NCI-H82 (cell line): ENCODE measurements at regions not wholly inside any gene's neighbourhood (a gene's known extent, or its start where the extent isn't known, plus 50 kb on each side); places are given as distances from the start of the nearest gene placed in this dataset.

ENCODE experiments used
- DNase-seq: peaks from one replicate; lab custom pipeline; 2025; lab: John Stamatoyannopoulos, UW

DNA sequence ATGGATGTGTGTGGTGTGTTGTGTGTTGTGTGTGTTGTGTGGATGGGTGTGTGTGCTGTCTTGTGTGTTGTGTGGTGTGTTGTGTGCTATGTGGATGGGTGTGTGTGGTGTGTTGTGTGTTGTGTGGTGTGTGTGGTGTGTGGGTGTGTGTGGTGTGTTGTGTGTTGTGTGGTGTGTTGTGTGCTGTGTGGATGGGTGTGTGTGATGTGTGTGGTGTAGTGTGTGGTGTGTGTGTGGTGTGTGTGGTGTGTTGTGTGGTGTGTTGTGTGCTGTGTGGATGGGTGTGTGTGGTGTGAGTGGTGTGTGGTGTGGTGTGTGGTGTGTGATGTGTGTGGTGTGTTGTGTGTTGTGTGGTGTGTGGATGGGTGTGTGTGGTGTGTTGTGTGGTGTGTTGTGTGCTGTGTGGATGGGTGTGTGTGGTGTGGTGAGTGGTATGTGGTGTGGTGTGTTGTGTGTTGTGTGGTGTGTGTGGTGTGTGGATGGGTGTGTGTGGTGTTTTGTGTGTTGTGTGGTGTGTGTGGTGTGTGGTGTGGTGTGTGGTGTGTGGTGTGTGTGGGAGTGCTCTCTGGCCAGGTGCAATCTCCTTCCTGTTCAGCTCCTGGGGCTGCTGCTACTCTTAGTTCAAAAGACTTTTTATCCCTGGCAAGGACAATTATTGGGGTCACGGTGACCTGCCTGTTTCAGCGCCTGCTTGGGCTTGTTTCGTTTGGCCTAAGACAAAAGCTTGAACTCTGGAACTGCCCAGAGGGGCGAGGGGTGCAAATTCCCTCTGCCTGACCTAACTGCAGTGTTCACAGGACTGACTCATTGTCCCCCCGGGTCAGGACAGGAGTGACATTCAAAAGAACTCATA is 101.1 kb downstream of the UBIAD1 start:
- peak; percentile 51 for DNase-seq

DNA sequence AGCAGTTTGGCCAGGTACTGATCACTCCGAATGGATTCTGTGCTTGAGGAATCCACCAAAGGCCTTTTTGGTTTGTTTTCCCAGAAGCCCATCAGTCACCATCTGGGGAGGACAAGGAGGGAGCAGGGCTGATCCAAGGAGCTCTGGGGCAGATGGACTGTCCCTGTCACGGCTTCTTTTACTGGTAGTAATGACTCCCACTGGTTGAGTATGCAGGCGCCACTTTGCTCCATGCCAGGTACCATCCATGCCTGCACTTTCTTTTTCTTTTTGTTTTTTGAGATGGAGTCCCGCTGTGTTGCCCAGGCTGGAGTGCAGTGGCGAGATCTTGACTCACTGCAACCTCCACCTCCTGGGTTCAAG is 101.7 kb downstream of the UBIAD1 start:
- DNase-seq = peak; percentile 57

DNA sequence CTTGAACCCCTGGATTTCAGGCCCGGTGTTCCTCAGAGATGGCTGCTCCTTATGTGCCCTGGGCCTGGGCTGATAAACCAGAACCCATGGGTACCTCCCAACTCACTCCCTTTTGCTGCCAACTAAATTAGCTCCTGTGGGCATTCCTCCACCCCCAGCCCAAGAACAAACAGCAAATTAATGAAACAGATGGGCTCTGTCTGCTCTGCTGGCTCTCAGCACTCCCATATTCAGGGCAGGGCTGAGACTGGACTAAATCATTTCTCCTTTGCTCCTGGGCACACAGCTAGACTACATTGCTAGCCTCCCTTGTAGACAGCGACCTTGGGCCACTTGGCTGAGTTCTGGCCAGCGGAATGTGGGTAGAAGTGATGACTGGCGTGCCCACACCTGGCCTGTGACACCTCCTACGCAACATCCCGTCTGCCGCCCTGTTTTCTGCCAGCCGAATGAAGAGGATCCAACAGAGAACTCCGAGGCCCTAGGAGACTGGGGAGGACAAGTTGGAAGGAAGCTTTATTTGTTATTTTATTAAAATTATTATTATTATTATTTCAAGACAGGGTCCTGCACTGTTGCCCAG is 101.9 kb upstream of the DISP3 start:
- DNase-seq = peak; percentile 72

DNA sequence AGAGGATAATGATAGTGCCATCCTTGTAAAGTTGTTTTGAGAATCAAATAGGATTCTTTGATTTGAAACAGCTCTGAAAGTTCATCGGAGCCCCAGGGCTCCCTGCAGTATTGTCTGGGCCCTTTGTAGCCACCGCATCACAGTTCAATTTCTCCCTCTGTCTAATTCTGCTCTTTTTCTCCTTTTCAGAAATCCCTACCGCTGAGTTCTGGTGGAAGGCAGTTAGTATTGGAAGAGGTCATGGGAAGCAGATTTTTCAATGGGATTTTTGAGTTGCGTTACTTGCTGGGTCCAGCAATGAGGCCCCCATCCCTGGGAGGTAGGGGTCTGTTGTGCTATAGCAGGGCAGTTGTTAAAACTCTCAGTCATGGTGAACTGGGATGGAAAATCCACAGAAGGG is 101.0 kb upstream of the DISP3 start:
- DNase-seq = no peak

DNA sequence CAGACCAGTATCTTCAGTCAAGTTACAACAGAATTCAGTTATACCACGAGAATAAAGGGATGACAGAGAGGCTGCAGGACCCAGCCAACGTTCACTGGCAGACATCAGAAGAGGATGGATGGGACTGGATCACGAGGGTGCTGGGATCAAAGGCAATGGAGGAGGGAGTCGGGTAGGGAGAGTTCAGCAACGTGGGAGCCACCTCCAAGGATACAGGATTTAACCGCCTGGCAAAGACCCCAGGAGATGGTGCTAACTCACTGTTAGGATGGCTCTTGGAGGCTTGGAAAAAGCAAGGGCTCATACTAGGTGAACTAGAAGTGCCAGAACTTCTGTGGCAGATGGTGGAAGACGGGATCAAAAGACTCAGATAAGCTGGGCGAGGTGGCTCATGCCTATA is 99.1 kb upstream of the DISP3 start:
- DNase-seq = peak; percentile 92

DNA sequence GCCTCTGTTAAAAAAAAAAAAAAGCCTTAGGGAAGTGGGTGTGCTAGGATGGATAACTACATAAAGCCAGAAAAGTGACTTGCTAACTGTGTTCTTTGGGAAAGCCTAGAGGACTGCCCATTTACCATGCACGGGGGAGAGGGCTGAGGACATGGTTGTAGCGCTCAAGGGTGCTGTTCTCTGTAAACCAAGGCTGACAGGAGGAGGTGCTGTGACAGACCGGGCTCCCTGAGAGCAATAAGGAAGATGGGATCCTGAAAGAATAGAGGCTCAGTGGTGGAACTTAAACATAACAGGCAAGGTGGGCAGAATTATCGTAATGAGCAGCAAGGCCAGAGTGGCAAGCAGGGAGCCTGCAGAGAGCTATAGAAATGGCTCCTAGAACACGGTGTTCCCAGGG is 98.5 kb upstream of the DISP3 start:
- no peak for DNase-seq

DNA sequence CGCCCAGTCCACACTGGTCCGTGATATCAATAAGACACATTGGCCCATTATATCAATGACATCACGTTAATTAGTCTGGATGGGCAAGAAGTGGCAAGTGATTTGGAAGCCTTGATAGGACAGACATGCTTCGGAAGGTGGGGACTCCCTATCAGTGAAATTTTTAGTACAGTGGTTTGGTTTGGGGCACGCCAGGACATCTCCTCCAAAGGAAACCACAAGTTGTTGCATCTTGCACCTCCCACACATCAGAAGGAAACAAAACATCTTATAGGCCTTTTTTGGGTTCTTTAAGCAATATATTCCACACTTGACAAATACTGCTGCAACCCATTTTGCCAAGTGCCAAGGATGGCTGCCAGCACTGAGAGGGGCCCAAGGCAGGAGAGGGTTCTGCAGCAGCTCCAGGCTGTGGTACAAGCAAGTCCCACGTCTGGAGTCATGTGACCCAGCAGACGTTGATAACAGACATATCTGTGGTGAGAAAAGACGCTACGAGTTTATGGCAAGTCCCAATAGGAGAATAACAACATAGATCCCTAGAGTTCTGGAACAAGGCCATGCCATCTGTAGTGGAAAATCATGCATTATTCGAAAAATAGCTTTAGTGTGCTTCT is 95.3 kb upstream of the DISP3 start:
- DNase-seq = no peak

DNA sequence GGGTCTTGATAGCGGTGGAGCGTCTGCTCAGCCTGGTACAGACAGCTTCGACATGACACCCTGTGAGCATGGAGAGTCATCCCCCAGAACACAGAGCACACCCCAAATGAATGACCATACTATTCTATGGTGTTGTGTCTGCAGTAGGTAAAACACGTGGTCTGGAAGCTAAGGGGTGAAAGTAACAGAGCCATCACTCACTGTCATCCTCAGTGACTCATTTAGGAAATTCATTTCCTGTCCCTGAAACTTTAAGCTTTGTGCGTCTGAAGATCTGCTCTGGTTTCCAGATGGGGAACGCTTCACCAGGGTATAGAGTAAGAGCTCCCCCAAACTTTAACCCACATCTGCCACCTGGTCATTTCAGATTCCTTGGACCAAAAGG is 94.8 kb upstream of the DISP3 start:
- DNase-seq = no peak

DNA sequence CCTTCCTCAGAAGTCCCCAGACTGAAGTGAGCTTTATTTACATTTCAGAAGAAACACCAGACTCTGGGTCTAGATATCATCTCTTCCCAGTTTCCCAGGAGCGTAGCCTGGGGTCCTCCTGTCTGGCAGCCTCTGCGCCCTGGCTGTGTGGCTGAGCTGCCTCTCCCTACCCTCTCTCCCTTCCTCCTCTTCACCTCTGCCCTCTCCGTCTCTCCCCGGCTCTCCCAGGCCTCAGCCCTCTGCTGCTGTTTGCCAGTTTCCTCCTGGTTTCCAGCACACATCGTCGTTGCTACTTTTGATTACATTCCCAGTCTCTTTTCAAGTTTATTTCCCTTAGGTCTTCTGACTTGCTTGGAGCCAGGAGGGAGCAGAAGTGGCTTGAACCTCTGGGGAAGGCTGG is 91.1 kb upstream of the DISP3 start:
- no peak for DNase-seq

DNA sequence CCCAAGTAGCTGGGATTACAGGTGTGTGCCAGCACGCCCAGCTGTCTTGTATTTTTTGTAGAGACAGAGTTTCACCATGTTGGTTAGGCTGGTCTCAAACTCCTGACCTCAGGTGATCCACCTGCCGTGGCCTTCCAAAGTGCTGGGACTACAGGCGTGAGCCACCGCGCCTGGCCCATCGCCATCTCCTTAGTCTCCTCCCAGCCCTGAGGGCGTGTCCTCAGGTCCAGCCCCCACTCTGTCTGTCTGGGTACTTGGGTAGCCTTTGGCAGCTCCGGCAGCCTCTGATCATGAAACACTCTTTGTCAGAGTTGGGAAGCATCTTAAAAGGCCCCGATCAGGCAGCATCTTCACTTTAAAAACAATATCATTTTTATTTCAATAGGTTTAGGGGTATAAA is 90.3 kb upstream of the DISP3 start:
- DNase-seq = peak; percentile 25

DNA sequence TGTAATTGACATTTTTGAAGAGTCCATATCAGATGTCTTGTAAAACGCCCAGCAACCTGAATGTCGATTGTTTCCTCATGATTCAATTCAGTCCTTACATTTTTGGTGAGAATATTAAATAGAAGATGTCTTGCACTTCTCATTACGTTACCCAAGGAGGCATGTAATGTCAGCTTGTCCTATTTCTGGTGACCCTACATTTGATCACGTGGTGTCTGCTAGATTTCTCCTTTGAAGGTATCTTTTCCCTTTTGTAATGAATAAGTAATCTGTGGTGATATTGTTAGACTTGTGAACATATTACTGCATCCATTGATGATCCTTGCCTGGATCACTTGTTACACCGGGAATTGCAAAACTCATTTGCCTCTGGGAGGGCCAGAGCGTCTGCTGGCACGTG is 87.6 kb upstream of the DISP3 start:
- no peak for DNase-seq

DNA sequence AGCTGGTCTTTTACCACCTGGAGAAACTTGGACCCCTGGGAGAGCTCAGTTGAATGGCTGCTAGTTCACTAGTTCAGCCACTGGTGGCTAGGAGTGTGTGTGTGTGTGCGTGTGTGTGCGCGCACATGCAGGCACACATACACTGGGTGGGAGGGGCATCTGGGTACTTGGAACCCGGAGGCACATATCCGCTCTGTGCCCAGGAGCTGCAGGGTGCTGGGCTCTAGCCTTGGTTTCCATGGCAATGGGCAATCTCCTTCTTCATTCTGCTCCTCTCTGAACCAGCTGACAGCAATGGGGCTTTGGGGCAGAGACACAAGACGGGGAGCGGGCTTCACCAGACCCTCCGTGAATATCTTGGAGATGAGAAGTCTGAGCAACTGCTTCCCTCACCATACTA is 87.1 kb upstream of the DISP3 start:
- no peak for DNase-seq

DNA sequence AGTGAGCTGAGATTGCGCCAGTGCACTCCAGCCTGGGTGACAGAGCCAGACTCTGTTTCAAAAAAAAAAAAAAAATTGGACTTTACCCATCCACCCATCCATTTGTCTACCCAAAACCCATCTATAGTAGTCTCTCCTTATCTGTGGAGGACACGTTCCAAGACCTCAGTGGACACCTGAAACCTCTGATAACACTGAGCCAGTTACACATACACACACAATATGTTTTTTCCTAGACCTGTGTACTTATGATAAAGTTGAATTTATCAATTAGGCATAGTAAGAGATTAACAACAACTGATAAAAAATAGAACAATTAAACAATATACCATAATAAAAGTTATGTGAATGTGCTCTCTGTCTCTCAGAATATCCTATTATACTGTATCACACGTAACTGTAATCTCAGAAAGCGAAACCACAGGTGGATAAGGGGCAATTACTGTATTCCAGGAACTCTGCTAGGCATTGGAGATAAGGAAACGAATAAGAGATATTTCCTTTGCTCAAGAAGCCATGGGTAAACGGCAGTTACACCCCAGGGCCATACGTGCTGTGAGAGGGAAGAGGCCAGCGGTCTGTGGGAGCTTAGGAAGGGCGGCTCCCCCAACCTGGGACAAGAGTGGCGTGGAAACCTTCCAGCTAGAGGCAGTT is 84.2 kb upstream of the DISP3 start:
- no peak for DNase-seq

DNA sequence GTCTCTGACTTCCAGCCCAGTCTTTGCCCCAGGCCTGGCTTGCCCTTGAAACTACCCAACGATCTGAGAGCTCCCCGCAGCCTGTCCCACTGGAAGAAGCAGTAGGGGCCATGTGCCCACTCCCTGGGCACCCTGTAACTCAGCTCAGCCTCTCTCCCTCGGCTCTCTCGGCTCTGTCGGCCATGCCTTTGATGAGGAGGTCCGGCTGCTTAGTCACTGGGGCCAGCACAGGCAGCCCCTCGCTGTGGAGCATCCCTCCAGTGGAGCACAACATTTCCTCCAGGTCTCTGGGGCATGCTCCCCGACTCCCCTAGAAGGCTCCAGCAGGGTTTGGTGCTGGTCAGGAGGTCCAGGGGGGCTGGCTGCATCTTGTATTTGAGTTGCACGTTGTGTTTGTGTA is 83.3 kb upstream of the DISP3 start:
- DNase-seq = no peak

DNA sequence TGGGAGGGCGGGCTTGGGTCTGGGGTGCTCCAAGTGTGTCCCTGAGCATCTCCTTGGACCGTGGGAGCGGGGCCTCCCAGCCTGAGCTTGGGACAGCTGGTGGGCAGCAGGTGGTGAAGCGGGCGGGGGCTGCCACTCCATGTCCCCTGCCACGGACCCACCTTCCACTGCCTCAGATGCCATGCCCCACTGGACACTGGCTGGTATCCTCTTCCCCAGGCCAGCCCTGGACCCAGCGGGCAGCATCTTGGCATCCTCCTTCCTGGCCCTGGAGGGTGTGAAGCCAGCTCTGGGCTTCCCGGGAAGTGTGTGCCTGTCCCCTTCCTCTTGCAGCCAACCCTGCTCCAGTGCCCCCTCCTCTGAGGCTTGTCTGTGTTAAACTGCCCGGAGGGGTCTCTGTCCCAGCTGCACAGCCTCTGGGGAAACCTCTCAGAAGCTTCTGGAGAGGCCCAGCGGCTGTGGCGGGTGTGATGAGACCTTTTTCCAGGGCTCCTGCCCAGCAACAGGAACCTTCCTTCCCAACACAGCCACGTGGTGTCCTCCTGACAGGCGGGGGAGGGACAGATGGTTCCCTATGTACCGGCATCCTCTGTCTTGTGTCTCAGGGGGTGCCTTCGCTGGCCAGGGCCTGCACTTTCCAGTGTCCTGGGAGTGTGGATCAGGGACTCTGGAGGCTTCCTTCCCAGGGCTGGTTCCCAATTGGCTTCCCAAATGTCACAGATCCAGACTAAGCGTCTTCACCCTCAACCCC is 81.6 kb upstream of the DISP3 start:
- peak; percentile 51 for DNase-seq

DNA sequence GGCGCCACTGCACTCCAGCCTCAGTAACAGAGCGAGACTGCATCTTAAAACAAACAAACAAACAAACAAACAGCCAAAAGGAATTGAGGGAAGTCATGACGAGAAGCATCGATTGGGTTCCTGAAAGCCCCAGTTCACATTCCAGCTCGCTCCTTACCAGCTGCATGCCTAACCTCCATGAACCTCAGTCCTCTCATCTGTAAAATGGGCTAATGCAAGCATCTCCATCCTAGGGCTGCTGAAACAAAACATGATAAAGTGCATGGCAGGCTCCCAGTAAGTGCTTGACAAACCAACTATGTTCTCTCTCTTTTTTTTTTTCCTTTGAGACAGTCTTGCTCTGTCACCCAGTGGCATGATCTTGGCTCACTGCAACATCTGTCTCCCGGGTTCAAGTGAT is 79.7 kb upstream of the DISP3 start:
- no peak for DNase-seq

DNA sequence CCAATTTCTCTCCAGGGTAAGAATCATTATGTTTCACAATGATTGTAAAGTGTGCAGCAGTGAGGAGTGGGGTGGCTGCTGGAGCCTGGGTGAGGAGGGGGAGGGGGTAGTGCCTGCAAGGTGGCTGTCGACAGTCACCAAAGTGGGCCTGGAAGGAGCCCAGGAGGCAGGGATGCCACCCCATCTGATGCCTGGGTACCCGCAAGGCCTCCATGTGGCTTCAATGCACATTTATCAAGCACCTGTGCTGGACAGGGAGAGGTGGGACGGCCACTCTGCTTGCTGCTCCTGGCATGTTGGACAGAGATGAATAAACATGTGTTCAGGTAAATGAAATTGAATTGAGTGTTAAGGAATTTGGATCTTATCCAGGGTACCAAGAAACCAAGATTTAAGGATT is 78.8 kb upstream of the DISP3 start:
- no peak for DNase-seq

DNA sequence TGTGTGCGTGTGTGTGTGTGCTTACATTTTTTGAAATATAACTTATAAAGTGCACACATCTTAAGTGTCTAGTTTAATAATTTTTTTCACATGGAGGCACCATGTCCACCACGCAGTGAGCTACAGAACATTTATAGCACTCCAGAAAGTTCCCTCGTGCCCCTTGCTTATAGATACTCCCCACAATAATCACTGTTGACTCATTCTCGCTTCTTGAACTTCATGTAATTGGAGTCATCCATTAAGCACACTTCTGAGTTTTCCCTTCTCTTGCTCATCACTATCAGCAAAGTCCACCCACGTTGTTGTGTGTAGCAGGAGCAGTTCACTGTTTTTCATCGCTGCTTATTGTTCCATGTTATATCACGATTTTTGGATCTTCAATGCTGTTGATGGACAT is 78.4 kb upstream of the DISP3 start:
- no peak for DNase-seq

DNA sequence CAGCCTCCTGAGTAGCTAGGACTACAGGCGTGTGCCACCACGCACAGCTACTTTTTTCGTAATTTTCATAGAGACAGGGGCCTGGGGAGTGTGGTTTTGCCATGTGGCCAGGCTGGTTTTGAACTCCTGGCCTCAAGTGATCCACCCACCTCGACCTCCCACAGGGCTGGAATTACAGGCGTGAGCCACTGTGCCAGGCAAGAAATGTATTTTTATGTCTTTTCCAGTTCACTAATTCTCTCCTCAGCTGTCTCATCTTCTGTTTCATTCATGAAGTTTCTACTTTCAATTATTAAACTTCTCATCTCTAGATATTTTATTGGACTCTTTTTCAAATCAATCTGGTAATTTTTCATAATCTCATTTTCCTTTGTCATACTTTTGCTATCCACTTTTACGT is 72.1 kb upstream of the DISP3 start:
- DNase-seq = no peak

DNA sequence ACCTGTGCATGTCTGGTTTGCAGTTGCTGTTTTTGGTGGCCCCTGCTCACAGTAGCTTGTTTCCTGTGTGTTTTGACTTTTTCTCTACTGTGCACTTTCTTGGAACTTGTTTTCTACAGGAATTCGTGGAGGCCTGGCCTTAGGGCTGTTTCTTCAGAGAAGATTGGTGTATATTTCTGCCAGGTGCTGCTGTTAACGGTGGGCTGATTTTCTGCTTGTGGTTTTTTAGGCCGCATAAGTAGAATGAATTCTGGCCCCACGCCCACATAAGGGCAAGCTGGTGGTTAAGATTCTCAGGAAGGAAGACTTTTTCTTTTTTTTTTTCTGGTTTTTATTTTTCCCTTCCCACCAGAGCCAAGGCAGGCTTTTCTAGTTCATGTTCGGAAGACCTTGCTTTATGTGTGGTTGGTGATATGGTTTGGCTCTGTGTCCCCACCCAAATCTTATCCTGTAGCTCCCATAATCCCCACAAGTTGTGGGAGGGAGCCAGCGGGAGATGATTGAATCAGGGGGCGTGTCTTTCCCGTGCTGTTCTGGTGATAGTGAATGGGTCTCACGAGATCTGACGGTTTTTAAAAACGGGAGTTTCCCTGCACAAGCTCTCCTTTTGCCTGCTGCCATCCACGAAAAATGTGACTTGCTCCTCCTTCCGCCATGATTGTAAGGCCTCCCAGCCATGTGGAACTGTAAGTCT is 71.5 kb upstream of the DISP3 start:
- no peak for DNase-seq

DNA sequence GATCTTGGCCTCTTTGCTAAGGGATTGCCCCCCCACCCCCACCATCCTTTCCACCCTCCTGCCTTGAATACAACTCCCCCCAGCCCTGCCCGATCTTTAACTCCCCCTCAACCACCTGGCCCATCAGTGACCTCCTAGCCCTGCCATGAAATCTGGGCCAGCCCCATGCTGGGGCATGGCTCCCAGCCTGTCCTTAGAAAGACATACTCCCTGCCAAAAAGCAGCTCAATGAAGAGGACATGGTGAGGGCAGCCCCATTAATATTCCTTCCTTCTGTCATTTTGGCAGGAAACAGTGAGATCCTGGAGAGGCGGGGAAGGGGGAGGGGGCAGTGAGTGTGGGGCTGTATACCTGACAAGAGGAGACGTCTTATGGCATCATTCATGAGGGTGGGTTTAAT is 66.8 kb upstream of the DISP3 start:
- DNase-seq = no peak

DNA sequence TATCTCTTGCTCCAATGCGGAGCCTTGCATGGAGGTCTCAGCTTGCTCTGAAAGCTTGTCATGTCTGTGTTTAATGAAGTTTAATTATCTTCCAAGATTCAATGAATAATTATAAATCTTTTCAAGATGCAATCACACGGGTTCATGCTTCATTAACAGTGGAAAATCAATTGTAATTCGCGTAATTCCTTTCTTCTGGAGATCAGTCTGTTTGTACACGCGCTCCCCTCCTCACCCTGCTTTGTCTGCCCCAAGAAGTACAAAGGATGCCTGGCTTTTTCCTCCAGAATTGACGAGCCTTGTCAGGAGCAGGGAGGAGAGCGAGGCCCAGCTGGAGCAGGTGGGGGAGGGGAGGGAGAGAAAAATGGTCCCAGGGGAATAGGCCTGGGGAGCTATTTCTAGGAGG is 65.0 kb upstream of the DISP3 start:
- DNase-seq = peak; percentile 96
